NB4 (cell line): ENCODE measurements at regions not wholly inside any gene's neighbourhood (a gene's known extent, or its start where the extent isn't known, plus 50 kb on each side); places are given as distances from the start of the nearest gene placed in this dataset.

Source experiments
- POLR2A ChIP-seq: IDR thresholded peaks from 2 replicates; pipeline ENCODE4 v1.6.1; 2011; ENCODE audit warnings: mild to moderate bottlenecking; ENCODE audit not compliant: insufficient read length; ENCODE audit errors: extremely low read depth
- TF ChIP-seq, protein P1 (sequence below): IDR thresholded peaks from one replicate; pipeline ENCODE4 v1.5.1; 2012; ENCODE audit warnings: low read depth, low read length

DNA sequence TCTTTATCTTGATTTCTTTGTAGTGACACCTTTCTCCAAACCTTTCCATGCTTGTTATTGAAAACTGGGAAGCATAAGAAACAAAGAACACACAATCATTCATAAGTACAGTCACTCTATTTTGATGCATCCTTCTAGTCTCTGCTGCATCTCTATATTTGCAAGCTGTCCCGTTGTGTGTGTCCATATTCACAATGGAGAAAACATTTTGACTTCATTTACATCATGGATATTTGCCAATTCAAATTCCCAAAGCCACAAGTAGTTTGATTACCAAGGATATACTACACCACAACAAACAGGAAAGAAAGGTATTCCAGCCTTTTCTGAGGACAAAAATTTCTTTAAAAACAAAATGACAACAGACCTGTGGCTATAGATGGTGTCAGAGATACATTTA is 673.8 kb downstream of the STIM2 start:
- TF ChIP-seq POLR2A: no peak
- TF ChIP-seq, protein P1, sequence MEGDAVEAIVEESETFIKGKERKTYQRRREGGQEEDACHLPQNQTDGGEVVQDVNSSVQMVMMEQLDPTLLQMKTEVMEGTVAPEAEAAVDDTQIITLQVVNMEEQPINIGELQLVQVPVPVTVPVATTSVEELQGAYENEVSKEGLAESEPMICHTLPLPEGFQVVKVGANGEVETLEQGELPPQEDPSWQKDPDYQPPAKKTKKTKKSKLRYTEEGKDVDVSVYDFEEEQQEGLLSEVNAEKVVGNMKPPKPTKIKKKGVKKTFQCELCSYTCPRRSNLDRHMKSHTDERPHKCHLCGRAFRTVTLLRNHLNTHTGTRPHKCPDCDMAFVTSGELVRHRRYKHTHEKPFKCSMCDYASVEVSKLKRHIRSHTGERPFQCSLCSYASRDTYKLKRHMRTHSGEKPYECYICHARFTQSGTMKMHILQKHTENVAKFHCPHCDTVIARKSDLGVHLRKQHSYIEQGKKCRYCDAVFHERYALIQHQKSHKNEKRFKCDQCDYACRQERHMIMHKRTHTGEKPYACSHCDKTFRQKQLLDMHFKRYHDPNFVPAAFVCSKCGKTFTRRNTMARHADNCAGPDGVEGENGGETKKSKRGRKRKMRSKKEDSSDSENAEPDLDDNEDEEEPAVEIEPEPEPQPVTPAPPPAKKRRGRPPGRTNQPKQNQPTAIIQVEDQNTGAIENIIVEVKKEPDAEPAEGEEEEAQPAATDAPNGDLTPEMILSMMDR: no peak
